CD14-positive monocyte (primary cell): ENCODE measurements at regions not wholly inside any gene's neighbourhood (a gene's known extent, or its start where the extent isn't known, plus 50 kb on each side); places are given as distances from the start of the nearest gene placed in this dataset.

Source experiments
- DNase-seq, 3 donors: peaks; one replicate each; pipeline ENCODE4 v3.0.0-alpha.2; 2011 to 2022
- H2AFZ ChIP-seq: 2 replicates; pipeline ENCODE4 v1.6.0; 2012; ENCODE audit warnings: mild to moderate bottlenecking, low read depth, low read length, inconsistent platforms; ENCODE audit not compliant: insufficient read depth, poor library complexity, severe bottlenecking
- H3K27ac ChIP-seq, 2 donors: 1 replicate in 1 of 2; 2 replicates in 1 of 2; pipeline ENCODE4 v1.5.1; 2012 to 2013; ENCODE audit warnings: low read length in 2 of 2, control low read depth in 1 of 2, inconsistent platforms in 1 of 2, low read depth in 1 of 2, mild to moderate bottlenecking in 1 of 2
- H3K27me3 ChIP-seq, 2 donors: one replicate each; pipeline versions ENCODE4 v1.6.0 to v1.6.1; 2011 to 2013; ENCODE audit warnings: low read length in 2 of 2; ENCODE audit not compliant: control insufficient read depth in 2 of 2, insufficient read depth in 2 of 2
- H3K36me3 ChIP-seq, 2 donors: replicated peaks in 1 of 2; 1 replicate in 1 of 2; 2 replicates in 1 of 2; pipeline versions ENCODE4 v1.5.1 to v1.6.1; 2012 to 2013; ENCODE audit warnings: low read length in 2 of 2, control low read depth in 1 of 2, inconsistent platforms in 1 of 2, mild to moderate bottlenecking in 1 of 2; ENCODE audit not compliant: insufficient read depth in 2 of 2, control insufficient read depth in 1 of 2
- H3K4me1 ChIP-seq, 2 donors: 1 replicate in 1 of 2; 2 replicates in 1 of 2; pipeline versions ENCODE4 v1.5.1 to v1.6.1; 2012 to 2013; ENCODE audit warnings: low read length in 2 of 2, control low read depth in 1 of 2, inconsistent platforms in 1 of 2, mild to moderate bottlenecking in 1 of 2, moderate library complexity in 1 of 2; ENCODE audit not compliant: insufficient read depth in 2 of 2, control insufficient read depth in 1 of 2
- H3K4me2 ChIP-seq: replicated peaks from 2 replicates; pipeline ENCODE3; 2012; ENCODE audit warnings: low read length, moderate library complexity, mild to moderate bottlenecking; ENCODE audit not compliant: poor library complexity, severe bottlenecking; ENCODE audit errors: extremely low read depth
- H3K4me3 ChIP-seq, 3 experiments: fragments of 200-600 bp in 1 of 3; sonication (generic) in 1 of 3; replicated peaks in 1 of 3; 1 replicate in 2 of 3; 2 replicates in 1 of 3; pipeline ENCODE4 v1.5.1; 2011 to 2013; ENCODE audit warnings: low read length in 3 of 3, mild to moderate bottlenecking in 3 of 3, control low read depth in 2 of 3, low read depth in 2 of 3, inconsistent platforms in 1 of 3, moderate library complexity in 1 of 3
- H3K79me2 ChIP-seq: 2 replicates; pipeline ENCODE4 v1.6.0; 2012; ENCODE audit warnings: mild to moderate bottlenecking, control low read depth, inconsistent platforms, low read length, moderate library complexity; ENCODE audit not compliant: insufficient read depth
- H3K9ac ChIP-seq: 2 replicates; pipeline ENCODE4 v1.6.0; 2017; ENCODE audit warnings: low read length, mild to moderate bottlenecking; ENCODE audit not compliant: insufficient read depth, poor library complexity, severe bottlenecking
- H3K9me3 ChIP-seq, 2 donors: replicated peaks in 1 of 2; 1 replicate in 1 of 2; 2 replicates in 1 of 2; pipeline versions ENCODE4 v1.5.1 to v1.6.1; 2012 to 2013; ENCODE audit warnings: low read length in 2 of 2, control low read depth in 1 of 2; ENCODE audit not compliant: control insufficient read depth in 1 of 2, insufficient read depth in 1 of 2
- H4K20me1 ChIP-seq: 2 replicates; pipeline ENCODE4 v1.6.0; 2012; ENCODE audit warnings: mild to moderate bottlenecking, low read length, control low read depth, moderate library complexity; ENCODE audit not compliant: insufficient read depth
- H3K27ac Mint-ChIP-seq, 7 donors: one replicate each; pipeline ENCODE4 v1.8.0; 2020; ENCODE audit warnings: mild to moderate bottlenecking in 7 of 7, mixed read lengths in 7 of 7, moderate library complexity in 6 of 7, inconsistent platforms in 2 of 7
- H3K27me3 Mint-ChIP-seq, 3 donors: one replicate each; pipeline ENCODE4 v1.8.0; 2021 to 2022; ENCODE audit warnings: low read depth in 3 of 3, mild to moderate bottlenecking in 3 of 3, mixed read lengths in 3 of 3, moderate library complexity in 3 of 3, inconsistent platforms in 1 of 3
- H3K36me3 Mint-ChIP-seq, 2 donors: one replicate each; pipeline ENCODE4 v1.8.0; 2020; ENCODE audit warnings: mixed read lengths in 2 of 2, inconsistent platforms in 1 of 2, mild to moderate bottlenecking in 1 of 2
- H3K4me1 Mint-ChIP-seq: one replicate; pipeline ENCODE4 v1.8.0; 2020; ENCODE audit warnings: mild to moderate bottlenecking, mixed read lengths
- H3K4me3 Mint-ChIP-seq, 2 donors: one replicate each; pipeline ENCODE4 v1.8.0; 2020; ENCODE audit warnings: mild to moderate bottlenecking in 2 of 2, mixed read lengths in 2 of 2, moderate library complexity in 1 of 2
- H3K9me3 Mint-ChIP-seq, 7 donors: one replicate each; pipeline ENCODE4 v1.8.0; 2020 to 2022; ENCODE audit warnings: mixed read lengths in 7 of 7, mild to moderate bottlenecking in 6 of 7, moderate library complexity in 6 of 7, inconsistent platforms in 2 of 7
- CTCF ChIP-seq: fragments of 200-600 bp; IDR thresholded peaks from one replicate; pipeline ENCODE4 v1.8.0; 2022; ENCODE audit warnings: antibody characterized with exemption, mild to moderate bottlenecking
- WGBS: methylation state at CpG from one replicate; pipeline ENCODE4 v1.1.5; 2013; ENCODE audit warnings: missing lambda C conversion rate; ENCODE audit not compliant: insufficient coverage; 5-methylcytosine and 5-hydroxymethylcytosine counted together
- intact Hi-C, 2 donors: fragments of 100-400 bp; cut with micrococcal nuclease; formaldehyde crosslinking; loops; one replicate each; pipeline versions ENCODE4 v1.15.0 to v1.15.1; 2023

- no peak overlapping the region for H3K9ac ChIP-seq
- no peak overlapping the region for H3K4me2 ChIP-seq
- intact Hi-C loops, result no loop called here
Observed at GRCh38 chr12:31790759-31791158, 61.9 kb upstream of the AMN1 start.

GRCh38 chr12:31785318-31785717, 56.5 kb upstream of the AMN1 start:
- H3K4me1 ChIP-seq, result peaks cover 0 to 7% of the 10 kb centered on the region in 2 donors
- no peak for DNase-seq
- peaks cover 5 to 9% of the 10 kb centered on the region in 2 donors for H3K9me3 ChIP-seq
- intact Hi-C loops, result no loop called here
- H3K27ac ChIP-seq, result no peak overlapping the region
- H3K27me3 Mint-ChIP-seq, result peaks cover 0 to 1% (median 0%) of the 10 kb centered on the region in 3 donors
- H3K27ac Mint-ChIP-seq, result no peak overlapping the region
- H2AFZ ChIP-seq, result no peak overlapping the region
- no peaks in the 10 kb centered on the region for H3K27me3 ChIP-seq
- no peak for TF ChIP-seq CTCF
- no peak overlapping the region for H3K4me3 ChIP-seq
- H3K36me3 Mint-ChIP-seq, result peaks cover 0 to 4% of the 10 kb centered on the region in 2 donors
- no peak overlapping the region for H3K4me2 ChIP-seq
- peaks cover 7 to 18% (median 9%) of the 10 kb centered on the region in 7 donors for H3K9me3 Mint-ChIP-seq
- peaks cover 4% of the 10 kb centered on the region for H3K4me1 Mint-ChIP-seq
- H3K36me3 ChIP-seq, result no peaks in the 10 kb centered on the region
- no peaks in the 10 kb centered on the region for H4K20me1 ChIP-seq
- no peaks in the 10 kb centered on the region for H3K79me2 ChIP-seq
- WGBS, result no CpG with 5 or more reads among the region's 2 CpGs
- H3K9ac ChIP-seq, result no peak overlapping the region
- H3K4me3 Mint-ChIP-seq, result no peak overlapping the region

More at GRCh38 chr12:31790759-31791158, 61.9 kb upstream of the AMN1 start:
- no peak for TF ChIP-seq CTCF
- H3K4me3 Mint-ChIP-seq, result no peak overlapping the region
- H3K27ac Mint-ChIP-seq, result no peak overlapping the region
- Histone ChIP-seq H3K4me1 (no peaks in the 10 kb centered on the region), H3K27ac (no peak overlapping the region), H3K9me3 (peaks cover 0 to 7% of the 10 kb centered on the region in 2 donors), H2AFZ (no peak overlapping the region), H3K27me3 (no peaks in the 10 kb centered on the region), H4K20me1 (no peaks in the 10 kb centered on the region), H3K4me3 (no peak overlapping the region), H3K79me2 (no peaks in the 10 kb centered on the region), H3K36me3 (no peaks in the 10 kb centered on the region)
- 0% methylated on average over 1 of the region's 1 CpG for WGBS
- DNase-seq, result no peak
- peaks cover 2 to 5% of the 10 kb centered on the region in 2 donors for H3K36me3 Mint-ChIP-seq
- peaks cover 4 to 14% (median 7%) of the 10 kb centered on the region in 7 donors for H3K9me3 Mint-ChIP-seq
- H3K27me3 Mint-ChIP-seq, result peaks cover 0 to 1% (median 0%) of the 10 kb centered on the region in 3 donors
- peaks cover 3% of the 10 kb centered on the region for H3K4me1 Mint-ChIP-seq
